Femur (tissue), 1 donor: ENCODE measurements at regions not wholly inside any gene's neighbourhood (a gene's known extent, or its start where the extent isn't known, plus 50 kb on each side); places are given as distances from the start of the nearest gene placed in this dataset.
A peak's percentile ranks its signal among the peaks of the same experiment; 100 is the strongest.
"Not testable (repeated sequence)": the region's sequence is repeated elsewhere in the genome, so short reads cannot be mapped to it uniquely, and the experiment has no call there.

Experiments
- DNase-seq: peaks from one replicate; pipeline ENCODE4 v3.0.0-alpha.2; 2017

GRCh38 chr4:126466848-126467247 is 1152.1 kb downstream of the FAT4 start:
- DNase-seq: no peak

- no peak for DNase-seq
These were observed 1153.4 kb downstream of the FAT4 start for GRCh38 chr4:126468144-126468543.

DNA sequence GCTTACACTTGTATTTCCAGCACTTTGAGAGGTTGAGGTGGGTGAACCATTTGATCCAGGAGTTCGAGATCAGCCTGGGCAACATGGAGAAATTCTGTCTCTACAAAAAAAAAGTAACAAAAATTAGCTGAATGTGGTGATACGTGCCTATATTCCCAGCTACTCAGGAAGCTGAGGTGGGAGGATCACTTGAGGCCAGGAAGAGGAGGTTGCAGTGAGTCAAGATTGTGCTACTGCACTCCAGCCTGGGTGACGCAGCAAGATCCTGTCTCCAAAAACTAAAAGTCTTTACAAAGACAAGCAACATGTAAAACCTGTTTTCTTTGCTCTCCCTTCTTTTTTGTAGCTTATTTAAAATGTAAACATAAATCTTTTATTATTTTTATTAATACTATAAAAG is 1156.1 kb downstream of the FAT4 start:
- DNase-seq: no peak

DNA sequence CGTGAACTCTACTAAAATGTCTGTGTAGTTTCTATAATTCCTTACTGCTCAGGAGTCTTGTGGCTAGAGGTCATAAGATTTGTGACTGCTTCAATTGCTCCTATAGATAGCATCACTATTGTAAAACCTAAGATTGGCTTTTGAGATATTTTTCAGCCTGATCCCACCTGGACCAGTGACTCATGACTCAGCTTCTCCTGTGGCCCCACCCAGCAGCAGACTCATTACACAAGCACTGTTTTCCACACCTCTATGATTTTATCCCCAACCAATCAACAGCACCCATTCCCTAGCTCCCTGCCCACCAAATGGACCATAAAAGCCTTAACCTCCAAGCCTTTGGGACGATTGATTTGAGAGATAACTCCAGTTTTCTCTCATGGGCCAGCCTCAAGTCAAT is 1157.0 kb upstream of the INTU start:
- DNase-seq: no peak

- DNase-seq: no peak
These were observed 1153.0 kb upstream of the INTU start for GRCh38 chr4:126479709-126480108.

DNA sequence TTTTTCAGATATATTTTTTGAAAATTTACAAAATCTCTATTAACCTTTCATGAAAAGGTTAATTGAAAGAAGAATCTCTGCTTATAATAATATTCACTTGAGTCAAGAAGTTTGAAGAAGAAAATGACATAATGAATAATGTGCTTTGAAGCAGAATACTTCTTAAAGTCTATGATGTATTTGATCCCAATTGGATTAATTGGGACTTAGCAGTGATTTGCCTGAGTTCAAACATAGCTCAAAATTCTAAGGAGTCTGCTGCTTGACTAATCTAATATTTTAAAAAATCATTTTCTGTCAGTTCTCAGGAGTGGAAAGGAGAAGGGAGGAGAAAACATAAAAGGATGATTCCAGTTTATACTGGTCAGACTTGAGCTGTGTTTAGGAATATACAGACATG is 1150.4 kb upstream of the INTU start:
- DNase-seq: no peak

GRCh38 chr4:126486377-126486776 is 1146.4 kb upstream of the INTU start:
- no peak for DNase-seq

DNA sequence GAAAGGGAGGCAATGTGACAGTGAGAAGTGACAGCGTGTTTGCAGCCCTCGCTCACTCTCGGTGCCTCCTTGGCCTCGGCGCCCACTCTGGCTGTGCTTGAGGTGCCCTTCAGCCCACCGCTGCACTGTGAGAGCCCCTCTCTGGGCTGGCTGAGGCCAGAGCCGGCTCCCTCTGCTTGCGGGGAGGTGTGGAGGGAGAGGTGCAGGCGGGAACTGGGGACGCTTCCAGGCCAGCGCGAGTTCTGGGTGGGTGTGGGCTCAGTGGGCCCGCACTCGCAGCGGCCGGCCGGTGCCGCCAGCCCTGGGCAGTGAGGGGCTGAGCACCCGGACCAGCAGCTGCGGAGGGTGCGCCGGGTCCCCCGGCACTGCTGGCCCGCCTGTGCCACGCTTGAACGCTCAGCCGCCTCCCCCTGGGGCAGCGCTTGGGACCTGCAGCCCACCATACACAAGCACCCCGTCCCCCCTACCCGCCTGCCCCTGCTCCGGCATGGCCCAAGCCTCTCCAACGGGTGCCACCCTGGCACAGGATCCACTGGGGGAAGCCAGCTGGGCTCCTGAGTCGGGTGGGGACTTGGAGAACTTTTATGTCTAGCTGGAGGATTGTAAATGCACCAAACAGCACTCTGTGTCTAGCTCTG is 1142.8 kb upstream of the INTU start:
- no peak for DNase-seq

GRCh38 chr4:126495163-126495752 is 1137.5 kb upstream of the INTU start:
- no peak for DNase-seq

- DNase-seq: no peak
These were observed 1119.8 kb upstream of the INTU start for GRCh38 chr4:126512979-126513378.

DNA sequence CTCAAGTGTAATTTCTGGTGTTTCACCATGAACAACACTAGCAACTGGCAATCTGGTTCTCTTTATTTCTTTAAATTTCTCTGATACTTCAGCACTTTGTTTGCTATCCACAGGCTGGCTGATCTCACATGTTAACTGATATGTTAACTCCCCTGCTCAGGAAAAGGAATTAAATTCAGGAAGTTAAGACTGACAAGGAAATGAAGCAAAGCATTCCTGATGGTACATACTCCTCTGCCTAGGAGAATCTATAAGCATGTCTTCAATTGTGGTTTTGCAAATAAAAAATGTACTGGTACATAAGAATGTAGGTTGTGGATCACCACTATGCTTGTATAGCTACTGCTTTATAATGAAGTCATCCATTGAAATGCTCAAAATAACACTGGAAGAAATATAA is 1119.2 kb upstream of the INTU start:
- DNase-seq: no peak

- DNase-seq: no peak
These were observed 1112.0 kb upstream of the INTU start for GRCh38 chr4:126520731-126521130.

DNA sequence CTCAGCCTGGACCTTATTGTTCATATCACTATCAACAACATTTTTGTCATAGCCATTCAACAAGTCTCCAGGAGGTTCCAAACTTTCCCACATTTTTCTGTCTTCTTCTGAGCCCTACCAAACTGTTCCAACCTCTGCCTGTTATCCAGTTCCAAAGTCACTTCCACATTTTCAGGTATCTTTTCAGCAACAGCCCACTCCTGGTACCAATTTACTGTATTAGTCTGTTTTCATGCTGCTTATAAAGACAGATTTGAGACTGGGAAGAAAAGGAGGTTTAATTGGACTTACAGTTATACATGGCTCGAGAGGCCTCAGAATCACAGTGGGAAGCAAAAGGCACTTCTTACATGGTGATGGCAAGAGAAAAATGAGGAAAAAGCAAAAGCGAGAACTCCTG is 1107.4 kb upstream of the INTU start:
- not testable (repeated sequence) for DNase-seq

DNA sequence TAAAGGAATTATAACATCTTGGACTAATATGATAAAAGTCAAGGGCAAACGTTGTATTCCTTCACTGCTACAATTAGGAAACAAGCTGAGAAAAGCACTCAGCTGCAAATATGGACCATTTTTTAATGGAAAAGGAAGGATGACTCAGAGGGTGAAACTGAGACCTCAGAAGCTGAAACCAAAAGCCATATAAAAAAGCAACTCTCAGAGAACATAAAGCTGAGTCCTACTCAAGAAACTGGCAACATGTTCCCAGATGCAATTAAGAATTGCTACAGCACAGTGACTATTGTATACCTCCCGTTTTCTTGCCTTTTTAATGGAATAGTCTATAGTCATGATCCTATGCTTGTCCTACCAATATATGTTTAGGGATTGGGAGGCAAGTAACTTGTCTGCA is 1106.4 kb upstream of the INTU start:
- no peak for DNase-seq

DNA sequence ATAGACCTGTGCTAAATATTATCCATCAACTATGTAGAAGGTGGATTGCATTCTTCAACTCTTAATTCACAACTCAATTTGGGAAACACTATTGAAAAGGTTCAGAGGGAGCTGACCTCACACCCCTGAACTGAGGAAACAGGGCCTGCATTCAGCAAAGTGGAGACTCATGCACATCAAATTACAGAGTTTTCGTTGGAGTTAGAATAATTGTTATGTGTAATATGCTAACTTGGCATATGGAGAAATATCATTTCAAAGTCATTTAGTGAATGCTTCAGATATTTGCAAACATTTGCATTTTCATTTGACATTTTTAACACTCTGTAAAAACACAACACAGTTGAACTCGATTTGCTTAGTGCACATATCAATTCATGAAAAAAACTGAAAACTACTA is 1102.8 kb upstream of the INTU start:
- no peak for DNase-seq

- DNase-seq: no peak
These were observed 1101.7 kb upstream of the INTU start for GRCh38 chr4:126530996-126531585.

GRCh38 chr4:126532527-126532926 is 1100.2 kb upstream of the INTU start:
- DNase-seq: no peak

DNA sequence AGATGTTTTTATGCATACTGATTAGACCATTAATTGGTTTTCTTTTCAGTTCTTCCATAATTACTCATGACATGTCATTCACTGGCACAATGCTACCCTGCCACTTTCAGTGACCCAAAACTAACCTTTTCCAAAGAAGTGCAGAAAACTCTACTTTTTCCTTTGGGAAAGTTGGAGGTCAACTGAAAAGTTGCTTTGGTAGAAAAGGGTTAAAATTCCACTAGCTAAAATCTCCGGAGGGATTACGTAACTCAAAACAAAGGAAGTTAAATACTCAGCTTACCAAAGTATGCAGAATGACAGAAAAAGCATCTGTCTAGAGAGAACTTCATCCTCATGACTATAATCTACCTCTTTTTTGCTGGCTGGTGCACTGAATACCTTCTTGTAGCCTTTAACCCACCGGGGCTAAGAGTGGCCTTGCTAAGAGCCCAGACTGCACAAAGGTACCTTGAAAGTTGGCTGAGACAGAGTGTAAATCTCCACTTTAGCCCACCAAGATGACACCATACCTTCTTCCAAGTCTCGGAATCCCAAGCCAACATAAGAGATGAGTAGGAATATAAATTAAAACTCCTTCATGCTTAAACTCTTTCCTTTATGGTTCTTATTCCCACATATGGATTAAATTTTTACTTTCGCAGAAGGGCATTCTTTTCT is 1099.5 kb upstream of the INTU start:
- peak; percentile 24 for DNase-seq

DNA sequence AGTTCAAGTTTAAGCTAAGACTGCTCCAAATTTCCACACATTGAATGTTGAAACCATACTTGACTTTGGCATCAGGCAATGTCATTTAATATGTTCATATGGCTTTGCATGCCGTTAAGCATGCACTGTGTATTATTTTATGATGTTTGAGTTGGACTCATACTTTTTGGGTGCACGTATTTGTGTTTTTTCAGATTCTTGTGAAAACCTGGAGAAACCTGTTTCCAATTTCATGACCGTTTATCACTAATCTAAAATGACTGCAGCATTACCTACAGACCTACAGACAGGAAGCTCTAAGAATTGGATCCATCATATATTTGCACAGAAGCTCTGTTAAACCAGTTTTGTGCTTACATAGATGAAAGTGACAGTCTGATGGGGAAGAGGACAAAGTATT is 1093.0 kb upstream of the INTU start:
- no peak for DNase-seq

GRCh38 chr4:126541820-126542219 is 1090.9 kb upstream of the INTU start:
- DNase-seq: no peak

- DNase-seq: no peak
These were observed 1088.5 kb upstream of the INTU start for GRCh38 chr4:126544276-126544675.

DNA sequence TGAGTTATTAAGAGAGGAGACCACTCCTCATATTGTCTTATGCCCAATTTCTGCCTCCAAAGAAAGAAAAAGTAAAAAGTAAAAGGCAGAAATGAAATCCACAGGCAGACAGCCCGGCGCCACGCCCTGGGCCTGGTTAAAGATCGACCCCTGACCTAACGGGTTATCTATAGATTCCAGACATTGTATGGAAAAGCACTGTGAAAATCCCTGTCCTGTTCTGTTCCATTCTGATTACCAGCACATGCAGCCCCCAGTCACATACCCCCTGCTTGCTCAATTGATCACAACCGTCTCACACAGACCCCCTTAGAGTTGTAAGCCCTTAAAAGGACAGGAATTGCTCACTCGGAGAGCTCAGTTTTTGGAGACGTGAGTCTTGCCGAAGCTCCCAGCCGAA is 1086.6 kb upstream of the INTU start:
- not testable (repeated sequence) for DNase-seq

- no peak for DNase-seq
These were observed 1085.4 kb upstream of the INTU start for GRCh38 chr4:126547352-126547751.

DNA sequence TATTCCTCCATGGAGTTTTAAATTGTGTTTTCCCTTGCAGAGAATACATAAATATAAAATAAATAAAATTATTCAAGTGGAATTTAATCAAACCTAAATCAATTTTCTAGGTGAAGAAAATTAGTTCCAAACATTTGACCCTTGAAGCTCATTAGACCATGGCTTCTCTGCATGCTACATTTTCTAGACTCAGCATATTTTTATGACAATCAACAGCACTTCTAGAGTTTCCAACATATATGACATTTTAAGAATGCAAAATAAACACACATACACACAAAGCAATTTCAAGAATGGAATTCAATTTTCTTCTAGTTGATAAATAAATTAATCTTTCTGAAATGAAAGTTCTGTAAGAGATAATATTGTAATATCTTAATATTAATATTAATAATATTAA is 1083.9 kb upstream of the INTU start:
- DNase-seq: no peak
